Right lobe of liver (tissue), 6 donors: ENCODE measurements at regions not wholly inside any gene's neighbourhood (a gene's known extent, or its start where the extent isn't known, plus 50 kb on each side); places are given as distances from the start of the nearest gene placed in this dataset.

Experiments used
- ATAC-seq, 4 donors: fragments of 200-7000 bp; cut with Tn5 transposase; one replicate each; pipeline ENCODE4 v1.9.1; 2020; ENCODE audit warnings: mild to moderate bottlenecking in 4 of 4, moderate library complexity in 4 of 4
- DNase-seq, 3 donors: peaks; one replicate each; pipeline ENCODE4 v3.0.0-alpha.2; 2020
- H3K27ac ChIP-seq, 3 donors: fragments of 200-600 bp; one replicate each; pipeline ENCODE4 v1.8.0; 2022
- H3K27me3 ChIP-seq, 2 donors: fragments of 200-600 bp; one replicate each; pipeline ENCODE4 v1.8.0; 2022
- H3K36me3 ChIP-seq, 4 donors: fragments of 200-600 bp; sonication (generic) in 1 of 4; one replicate each; pipeline versions ENCODE4 v1.5.1 to v1.8.0; 2017 to 2022; ENCODE audit warnings: control low read depth in 1 of 4
- H3K4me1 ChIP-seq, 4 donors: fragments of 200-600 bp; sonication (generic) in 1 of 4; one replicate each; pipeline versions ENCODE4 v1.5.1 to v1.8.0; 2017 to 2022; ENCODE audit warnings: control low read depth in 1 of 4
- H3K4me3 ChIP-seq, 3 donors: fragments of 200-600 bp; one replicate each; pipeline ENCODE4 v1.8.0; 2022
- H3K9me3 ChIP-seq, 4 donors: fragments of 200-600 bp; sonication (generic) in 1 of 4; one replicate each; pipeline versions ENCODE4 v1.5.1 to v1.8.0; 2017 to 2022; ENCODE audit warnings: control low read depth in 1 of 4
- CTCF ChIP-seq, 4 donors: fragments of 200-600 bp in 3 of 4; fragments of 450-650 bp in 1 of 4; IDR thresholded peaks; one replicate each; pipeline versions ENCODE4 v1.5.1 to v1.8.0; 2016 to 2022; ENCODE audit warnings: antibody characterized with exemption in 4 of 4, mild to moderate bottlenecking in 2 of 4
- POLR2A ChIP-seq: fragments of 450-650 bp; IDR thresholded peaks from one replicate; pipeline ENCODE4 v1.6.1; 2017; ENCODE audit warnings: antibody characterized with exemption, mild to moderate bottlenecking
- WGBS: methylation state at CpG from one replicate; pipeline ENCODE4 v1.1.6; 2018; ENCODE audit warnings: low coverage, low lambda C conversion rate; ENCODE audit not compliant: insufficient coverage; ENCODE audit errors: missing lambda C conversion rate; 5-methylcytosine and 5-hydroxymethylcytosine counted together
- intact Hi-C, 2 donors: fragments of 100-400 bp; cut with DNase I; formaldehyde crosslinking; loops; one replicate each; pipeline versions ENCODE4 v1.11.2 to v1.14.1; 2022
- donor health status: DM: no; HTN: yes; CAD: no.
- donor health status: DM: no; HTN: no; CAD: no.
- donor health status: DM: no; HTN: no; CAD: no.
- donor health status: DM: no; HTN: yes; CAD: no.
- donor health status: DM: no; HTN: yes; CAD: no.

- intact Hi-C loops, result no loop called here
- Histone ChIP-seq H3K27me3 (no peaks in the 10 kb centered on the region), H3K9me3 (no peaks in the 10 kb centered on the region), H3K27ac (no peak overlapping the region), H3K4me1 (no peaks in the 10 kb centered on the region), H3K36me3 (no peaks in the 10 kb centered on the region), H3K4me3 (no peak overlapping the region)
- DNase-seq, result no peak
- no peak for ATAC-seq
- WGBS, result 39% methylated on average over 7 of the region's 7 CpGs
- no peak for TF ChIP-seq CTCF (IDR thresholded peaks at IDR 0.05)
- no peak for TF ChIP-seq POLR2A
Measured at GRCh38 chr16:63385714-63386432, 1349.6 kb upstream of the CDH8 start.

- intact Hi-C loops, result no loop called here
- ATAC-seq (no peak), DNase-seq (no peak)
- no peaks in the 10 kb centered on the region for H3K9me3 ChIP-seq
- H3K27me3 ChIP-seq, result no peaks in the 10 kb centered on the region
- TF ChIP-seq POLR2A (no peak), CTCF (IDR thresholded peaks at IDR 0.05) (no peak)
- no peak overlapping the region for H3K27ac ChIP-seq
- H3K36me3 ChIP-seq, result no peaks in the 10 kb centered on the region
- no peak overlapping the region for H3K4me3 ChIP-seq
- 35% methylated on average over 1 of the region's 1 CpG for WGBS
- no peaks in the 10 kb centered on the region for H3K4me1 ChIP-seq
Measured at GRCh38 chr16:63373744-63374143, 1337.5 kb upstream of the CDH8 start.

- H3K4me1 ChIP-seq, result no peaks in the 10 kb centered on the region
- no peaks in the 10 kb centered on the region for H3K9me3 ChIP-seq
- no peaks in the 10 kb centered on the region for H3K36me3 ChIP-seq
- intact Hi-C loops, result no loop called here
- no peak for ATAC-seq
- DNase-seq, result no peak
- TF ChIP-seq POLR2A (no peak), CTCF (IDR thresholded peaks at IDR 0.05) (no peak)
- no peaks in the 10 kb centered on the region for H3K27me3 ChIP-seq
- H3K4me3 ChIP-seq, result no peak overlapping the region
- no peak overlapping the region for H3K27ac ChIP-seq
Measured at GRCh38 chr16:63372815-63373214, 1336.6 kb upstream of the CDH8 start.

- Histone ChIP-seq H3K27ac (no peak overlapping the region), H3K27me3 (no peaks in the 10 kb centered on the region), H3K4me1 (no peaks in the 10 kb centered on the region), H3K4me3 (no peak overlapping the region), H3K9me3 (no peaks in the 10 kb centered on the region), H3K36me3 (no peaks in the 10 kb centered on the region)
- TF ChIP-seq CTCF (IDR thresholded peaks at IDR 0.05), result no peak
- TF ChIP-seq POLR2A, result no peak
- DNase-seq, result no peak
- intact Hi-C loops, result no loop called here
- no peak for ATAC-seq
- 16% methylated on average over 3 of the region's 3 CpGs for WGBS
Measured at GRCh38 chr16:63372283-63372682, 1336.0 kb upstream of the CDH8 start.
